Dermis microvascular lymphatic vessel endothelial cell (primary cell): ENCODE measurements at regions not wholly inside any gene's neighbourhood (a gene's known extent, or its start where the extent isn't known, plus 50 kb on each side); places are given as distances from the start of the nearest gene placed in this dataset.

ENCODE experiments used
- DNase-seq, 2 donors: peaks; one replicate each; pipeline versions ENCODE4 v3.0.0 to v3.0.0-alpha.2; 2010; ENCODE audit warnings: low read depth in 2 of 2

DNA sequence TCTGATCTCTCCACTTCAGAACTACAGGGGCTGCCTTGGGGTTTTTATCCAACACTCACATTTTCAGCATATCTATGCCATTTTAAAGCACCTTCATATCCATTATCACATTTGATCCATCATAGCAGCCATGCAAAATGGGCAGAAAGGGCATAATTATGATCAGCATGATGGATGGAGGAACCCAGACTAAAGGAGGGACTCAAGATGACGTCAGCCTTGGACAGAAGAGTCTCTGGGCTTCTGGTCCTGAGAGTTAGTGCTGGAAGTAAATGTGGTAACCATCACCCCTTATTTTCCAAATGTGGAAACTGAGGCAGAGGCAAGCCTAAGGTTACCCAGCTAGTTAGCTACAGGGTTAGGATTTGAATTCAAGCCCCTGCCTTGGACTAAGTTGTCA lies 273.1 kb downstream of the DRD1 start:
- no peak for DNase-seq

DNA sequence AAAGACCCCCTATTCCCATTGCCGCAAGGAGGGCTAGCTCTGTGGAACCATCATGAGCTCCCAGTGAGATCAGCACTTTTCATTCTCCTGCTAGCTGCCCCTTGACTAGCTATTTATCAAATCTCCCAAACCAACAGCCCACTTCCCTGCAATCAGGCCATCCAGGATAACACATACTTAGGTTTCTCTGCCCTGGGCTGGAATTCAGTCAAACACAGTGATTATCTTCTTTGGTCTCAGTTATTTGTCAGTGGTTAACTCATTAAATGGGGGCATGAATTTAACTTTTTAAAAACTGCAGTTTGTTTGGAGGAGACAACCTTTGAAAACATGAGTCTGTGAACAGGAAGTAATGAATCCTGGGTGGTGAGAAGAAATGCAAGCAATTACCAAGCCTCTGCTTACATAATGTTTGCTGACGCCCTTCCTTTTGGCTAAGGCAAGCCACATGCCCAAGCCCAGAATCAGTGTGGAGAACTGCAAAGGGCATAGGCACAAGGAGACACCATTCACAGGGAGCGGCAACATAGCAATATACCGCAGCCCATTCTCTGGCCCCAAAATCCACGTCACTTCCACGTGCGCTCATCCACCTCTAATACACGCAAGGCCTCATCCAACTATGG lies 275.0 kb downstream of the DRD1 start:
- DNase-seq = no peak

- no peak for DNase-seq
These were observed 278.0 kb downstream of the DRD1 start for GRCh38 chr5:175166026-175166425.

DNA sequence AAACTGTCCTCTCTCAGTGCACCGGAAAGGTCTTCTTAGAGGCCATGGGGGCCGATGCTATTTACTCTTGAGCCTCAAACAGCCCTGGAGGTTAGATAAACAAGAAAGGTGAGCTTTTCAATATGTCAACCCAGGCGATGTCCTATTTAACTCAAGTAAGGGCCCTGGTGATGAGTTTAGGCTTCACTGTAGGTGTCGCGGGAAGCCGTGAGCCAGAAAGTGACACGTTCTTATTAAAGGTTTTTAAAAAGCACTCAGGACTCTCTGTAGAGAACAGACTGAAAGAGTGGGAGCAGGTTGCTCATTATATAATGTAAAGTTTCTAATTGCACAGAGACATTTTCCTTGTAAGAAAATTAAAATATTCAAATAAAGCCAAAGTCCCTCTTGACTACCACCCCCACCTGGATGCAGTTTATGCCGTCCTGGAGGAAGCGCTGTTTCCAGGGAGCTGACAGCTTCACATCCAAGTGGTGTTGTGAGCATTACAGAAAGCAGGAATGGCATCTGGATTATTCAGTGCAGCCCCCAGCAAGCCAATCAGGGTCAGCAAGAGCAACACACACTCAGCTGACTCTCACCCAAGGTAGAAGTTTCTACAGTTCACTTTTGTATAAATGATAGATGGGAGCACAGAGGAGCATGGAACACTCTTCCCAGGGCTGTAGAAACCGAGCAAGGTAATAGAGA lies 280.3 kb downstream of the DRD1 start:
- no peak for DNase-seq

DNA sequence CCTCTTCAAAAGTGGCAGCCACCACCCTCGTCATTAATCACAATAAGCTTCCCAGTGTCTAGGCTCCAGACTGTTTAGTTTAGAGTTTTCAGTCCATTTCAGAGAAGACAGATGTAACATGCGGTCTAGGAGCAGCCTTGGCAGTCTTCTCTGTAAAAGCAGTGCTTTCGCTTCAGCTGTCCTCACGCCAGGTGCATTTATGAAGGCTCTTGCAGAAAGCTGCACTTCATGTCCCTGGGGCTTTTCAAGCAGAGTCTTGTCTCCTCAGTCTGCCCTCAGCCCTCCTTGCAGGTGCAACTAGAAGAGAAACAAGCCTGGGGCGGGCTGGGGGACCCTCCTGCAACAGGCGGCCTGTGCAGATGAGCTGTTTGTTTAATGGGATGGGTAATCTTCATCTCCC lies 281.9 kb downstream of the DRD1 start:
- DNase-seq = no peak

DNA sequence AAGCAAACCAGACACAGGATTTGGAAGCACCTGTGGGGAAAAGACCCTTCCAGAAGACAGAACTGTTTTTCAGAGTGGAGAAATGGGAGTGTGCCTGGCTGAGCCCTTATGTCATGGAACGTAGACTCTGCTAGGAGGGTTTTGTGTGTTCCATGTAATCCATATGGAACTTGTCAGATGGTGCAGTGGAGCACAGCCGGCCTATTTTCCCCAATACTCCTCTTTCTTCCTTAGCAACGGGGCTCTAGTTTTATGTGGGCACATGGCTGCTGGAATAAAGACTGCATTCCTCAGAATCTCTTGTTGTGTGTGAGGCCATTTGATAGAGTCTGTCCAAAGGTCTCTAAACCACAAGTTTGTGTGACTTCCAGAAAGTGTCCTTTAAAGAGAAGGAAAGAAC lies 284.0 kb downstream of the DRD1 start:
- DNase-seq = no peak

DNA sequence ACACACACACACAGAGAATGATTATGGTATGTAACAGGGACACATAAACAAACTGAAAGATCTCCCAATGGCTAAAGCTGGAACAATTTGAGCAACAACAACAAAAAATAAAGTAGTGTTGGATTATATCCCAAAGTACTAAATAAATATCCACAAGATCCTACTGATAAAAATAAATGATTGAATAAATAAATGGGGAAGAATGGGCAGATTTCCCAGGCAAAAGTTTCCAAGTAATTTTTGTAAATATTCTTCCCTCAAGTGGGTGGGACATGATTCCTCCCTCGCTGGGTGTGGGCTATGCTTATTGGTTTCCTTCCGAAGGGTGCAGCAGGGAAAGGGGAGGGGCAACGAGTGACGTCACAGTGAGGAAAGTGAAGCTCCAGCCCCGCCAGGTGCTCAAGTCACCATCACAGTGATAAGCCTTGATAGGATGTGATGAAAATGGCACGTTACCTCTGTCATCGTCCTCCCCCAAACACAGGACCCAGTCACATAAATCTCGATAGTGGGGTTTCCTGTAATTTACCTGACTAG lies 295.3 kb downstream of the DRD1 start:
- DNase-seq = no peak

GRCh38 chr5:175146733-175147132 lies 297.2 kb downstream of the DRD1 start:
- no peak for DNase-seq

- DNase-seq = no peak
These were observed 302.6 kb downstream of the DRD1 start for GRCh38 chr5:175141421-175141820.

DNA sequence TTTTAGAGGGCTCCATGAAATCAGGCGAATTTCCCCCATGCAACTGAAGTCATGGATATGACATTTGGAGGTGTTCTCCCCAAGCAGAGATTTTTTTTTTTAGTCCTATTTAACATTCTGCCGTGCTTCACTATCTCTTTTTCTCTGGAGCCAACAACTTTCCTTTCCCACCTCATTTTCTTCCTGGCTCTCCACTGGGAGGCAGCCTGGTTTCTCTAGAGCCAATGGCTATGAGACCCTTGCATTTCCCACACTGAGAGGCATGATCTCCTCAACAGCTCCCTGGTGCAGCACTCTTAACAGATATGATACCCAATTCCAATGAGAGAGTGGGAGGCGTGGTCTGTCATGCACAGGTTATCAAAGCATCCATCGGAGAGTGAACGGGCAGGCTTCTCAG lies 310.8 kb downstream of the DRD1 start:
- no peak for DNase-seq

- DNase-seq = no peak
These were observed 312.6 kb downstream of the DRD1 start for GRCh38 chr5:175131432-175131831.

GRCh38 chr5:175129619-175130018 lies 314.4 kb downstream of the DRD1 start:
- DNase-seq = no peak

DNA sequence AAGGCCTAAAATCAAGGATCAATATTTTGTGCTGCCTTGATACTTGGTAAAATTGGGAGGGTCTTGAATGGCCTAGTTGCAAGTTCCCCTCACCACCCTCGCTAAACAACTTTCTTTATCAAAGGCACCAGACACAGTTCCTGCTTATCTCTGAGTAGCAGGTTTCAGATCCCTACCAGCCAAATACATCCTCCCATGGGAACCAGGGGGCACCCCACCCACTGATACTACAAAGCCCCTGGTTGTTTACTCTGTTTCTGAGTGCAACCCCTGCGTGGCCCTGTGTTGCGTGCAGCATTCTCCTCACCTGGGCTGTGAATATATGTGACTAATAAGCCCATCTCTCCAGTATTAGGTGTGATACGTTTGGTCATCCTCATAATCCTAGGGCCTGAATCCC lies 314.9 kb downstream of the DRD1 start:
- no peak for DNase-seq

- DNase-seq = no peak
These were observed 319.2 kb downstream of the DRD1 start for GRCh38 chr5:175124821-175125220.

DNA sequence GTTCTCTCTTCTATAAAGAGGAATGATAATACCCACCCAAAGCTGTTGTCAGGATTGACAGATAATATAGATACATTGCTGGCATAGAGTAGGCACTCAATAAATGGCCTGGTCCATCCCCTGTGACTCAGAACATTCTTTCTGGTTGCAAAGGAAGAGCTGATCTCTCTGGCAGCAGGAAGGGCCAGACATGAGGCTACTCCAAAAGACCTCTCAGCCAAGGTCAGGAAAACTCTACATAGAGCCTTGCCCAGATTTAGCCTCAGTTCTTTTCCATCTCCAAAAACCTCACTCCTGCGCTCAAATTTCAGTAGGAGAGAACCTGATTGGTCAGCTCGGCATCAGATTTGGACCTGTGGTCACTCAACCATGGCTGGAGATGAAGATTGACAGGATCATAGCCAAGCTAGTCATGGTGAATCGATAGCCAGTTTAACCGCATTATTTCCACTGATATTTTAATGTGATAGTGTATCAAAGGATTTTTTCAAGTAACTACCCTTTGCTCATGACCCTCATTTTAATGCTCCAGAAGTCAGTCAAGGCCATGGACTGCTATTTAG lies 319.6 kb downstream of the DRD1 start:
- DNase-seq = no peak

GRCh38 chr5:175123542-175123941 lies 320.4 kb downstream of the DRD1 start:
- no peak for DNase-seq

GRCh38 chr5:175121457-175121856 lies 322.5 kb downstream of the DRD1 start:
- DNase-seq = no peak

- no peak for DNase-seq
These were observed 323.6 kb downstream of the DRD1 start for GRCh38 chr5:175120412-175120811.

DNA sequence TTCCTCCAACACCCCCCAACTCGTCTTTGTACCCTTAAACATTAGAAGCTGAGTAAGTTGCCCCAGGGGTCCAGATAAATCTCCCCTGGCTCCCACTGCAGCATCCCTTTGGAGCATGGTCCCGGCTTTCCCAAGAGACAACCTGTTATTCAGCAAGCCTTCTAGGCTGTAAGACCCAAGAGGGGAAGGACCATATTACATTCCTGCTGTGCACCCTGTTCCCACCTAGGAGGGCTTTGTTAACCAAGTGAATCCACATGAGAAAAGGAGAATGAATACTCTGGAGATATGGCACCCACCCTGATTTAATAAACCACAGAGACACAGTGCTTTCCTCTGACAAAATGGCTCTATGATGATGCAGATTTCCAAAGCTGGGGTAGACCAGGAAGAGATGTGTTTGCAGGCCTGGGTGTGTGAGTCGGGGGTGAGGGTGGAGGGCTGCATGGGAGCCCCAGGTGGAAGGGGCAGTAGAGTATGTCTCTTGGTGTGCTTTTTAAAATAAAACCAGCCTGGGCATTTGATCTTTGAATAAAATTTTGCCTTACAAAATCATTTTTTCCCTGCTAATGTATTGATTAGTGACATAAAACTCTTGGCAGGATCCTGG lies 325.2 kb downstream of the DRD1 start:
- DNase-seq = no peak

- DNase-seq = no peak
These were observed 327.4 kb downstream of the DRD1 start for GRCh38 chr5:175116466-175117048.

DNA sequence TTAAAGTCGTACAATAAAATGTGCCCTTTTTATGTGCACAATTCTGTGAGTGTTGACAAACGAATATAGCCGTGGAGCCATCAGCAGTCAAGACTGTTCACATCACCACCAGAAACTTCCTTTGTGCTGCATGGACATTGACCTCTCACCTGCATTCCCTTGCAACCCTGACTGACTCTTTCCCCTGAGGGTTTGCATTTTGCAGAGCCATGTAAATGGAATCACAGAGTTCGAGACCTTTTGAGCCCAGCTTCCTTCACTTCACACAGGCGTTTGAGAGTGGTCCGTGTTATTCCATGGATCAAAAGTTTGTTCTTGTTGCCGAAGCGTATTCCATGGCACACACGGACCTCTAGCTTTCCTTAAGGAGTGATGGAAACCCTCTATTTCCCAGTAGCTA lies 328.2 kb downstream of the DRD1 start:
- no peak for DNase-seq

- DNase-seq = no peak
These were observed 330.0 kb downstream of the DRD1 start for GRCh38 chr5:175113947-175114346.
